Superior temporal gyrus (tissue), 1 donor: ENCODE measurements at regions not wholly inside any gene's neighbourhood (a gene's known extent, or its start where the extent isn't known, plus 50 kb on each side); places are given as distances from the start of the nearest gene placed in this dataset.
"Not testable (repeated sequence)": the region's sequence is repeated elsewhere in the genome, so short reads cannot be mapped to it uniquely, and the experiment has no call there.

Experiments used
- DNase-seq: peaks from one replicate; pipeline ENCODE4 v3.0.0-alpha.2; 2016; ENCODE audit errors: extremely low spot score

DNA sequence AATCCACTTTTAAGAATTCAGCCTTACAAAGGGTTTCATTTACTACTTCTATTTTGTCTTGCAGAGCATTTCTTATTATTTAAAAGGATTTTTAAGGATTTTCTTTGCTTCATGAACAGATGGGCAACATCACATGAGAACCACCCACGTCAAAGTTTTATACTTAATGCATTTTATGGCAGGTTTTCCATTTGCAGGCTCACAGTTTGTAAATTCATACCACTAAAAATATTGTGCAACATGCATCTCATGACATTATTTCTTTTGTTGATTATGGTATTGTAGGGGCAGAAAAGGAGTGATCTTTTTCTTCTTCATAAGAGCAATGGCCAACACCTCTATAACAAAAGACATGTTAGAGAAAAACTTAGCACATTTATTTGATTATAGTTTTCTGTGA lies 554.0 kb upstream of the SPRY2 start:
- peak; percentile 65 for DNase-seq

GRCh38 chr13:80889829-80890228 lies 548.9 kb upstream of the SPRY2 start:
- no peak for DNase-seq

GRCh38 chr13:80888390-80888789 lies 547.5 kb upstream of the SPRY2 start:
- no peak for DNase-seq

DNA sequence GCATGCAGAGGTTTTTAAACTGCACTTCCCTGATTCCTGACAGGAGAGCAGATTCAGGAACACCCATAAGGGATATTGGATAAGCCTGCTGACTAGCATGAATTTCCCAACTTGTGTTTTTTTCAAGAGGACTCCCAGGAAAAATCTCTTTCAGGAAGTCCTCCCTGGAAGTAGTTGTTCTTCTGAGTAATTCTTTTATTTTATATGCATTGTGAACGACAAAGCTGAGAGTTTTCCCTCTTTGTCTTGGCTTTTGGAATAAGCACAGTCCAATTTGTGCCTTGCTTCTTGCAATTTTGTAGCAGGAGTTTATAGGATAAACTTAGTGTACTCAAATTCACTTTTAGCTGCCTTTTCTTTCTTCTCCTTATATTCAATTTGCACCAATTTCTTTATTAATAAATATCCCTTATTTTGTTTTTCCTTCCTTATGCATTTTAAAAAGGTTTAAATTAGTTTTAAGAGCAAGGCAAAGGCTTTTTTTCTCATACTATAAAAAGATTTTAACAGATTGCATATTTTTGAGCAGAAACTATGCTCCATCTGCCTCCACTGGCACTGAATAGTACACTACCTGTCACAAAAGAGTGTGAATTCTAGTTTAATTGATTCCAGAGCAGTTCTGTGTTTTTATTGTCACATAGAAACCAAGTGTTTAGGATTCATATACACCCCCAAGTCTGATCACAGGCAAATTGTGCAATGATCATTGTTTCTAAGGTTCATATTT lies 543.3 kb upstream of the SPRY2 start:
- DNase-seq: peak; percentile 60

- no peak for DNase-seq
Measured at GRCh38 chr13:80883545-80883944, 542.6 kb upstream of the SPRY2 start.

DNA sequence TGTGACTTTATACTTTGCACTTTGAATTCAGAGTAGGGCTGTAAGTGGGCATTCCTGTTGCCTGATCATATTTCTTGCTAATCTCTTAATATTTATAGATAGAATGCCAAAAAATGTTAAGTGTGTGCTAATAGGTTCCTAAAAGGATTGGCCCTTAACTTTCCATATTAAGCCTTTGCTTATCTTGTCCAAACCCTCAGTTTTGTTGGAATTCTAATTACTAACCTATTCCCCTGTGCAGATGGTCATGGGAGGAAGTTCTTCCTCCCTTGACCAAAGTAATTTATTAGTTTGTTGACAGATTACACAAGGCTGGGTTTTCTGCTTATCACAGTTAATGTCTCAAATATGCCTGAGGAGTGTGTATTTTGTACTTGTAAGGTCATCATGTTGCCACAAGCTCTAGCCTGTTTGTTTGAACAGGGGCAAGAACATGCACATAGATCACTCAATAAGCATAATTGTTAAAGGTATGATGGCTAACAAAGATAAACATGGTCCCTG lies 541.1 kb upstream of the SPRY2 start:
- no peak for DNase-seq

DNA sequence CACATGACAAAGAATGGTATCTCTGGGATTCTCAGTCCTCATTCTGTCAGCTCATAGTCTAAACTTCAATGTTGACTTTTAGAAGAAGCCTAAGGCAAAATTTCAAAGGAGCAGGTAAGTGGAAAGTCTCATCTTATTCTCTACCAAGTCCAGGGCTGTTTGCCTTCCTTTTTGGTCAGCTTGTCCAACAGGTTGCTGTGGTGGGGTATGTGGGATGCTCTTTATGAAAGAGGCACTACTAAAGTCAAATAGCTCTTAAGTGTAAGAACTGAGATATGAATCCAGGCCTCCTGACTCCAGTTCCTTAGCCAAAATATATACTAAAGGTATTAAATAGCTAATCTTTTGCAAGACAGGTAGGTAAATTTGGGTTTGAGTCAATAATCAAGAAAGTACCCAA lies 540.6 kb upstream of the SPRY2 start:
- DNase-seq: no peak

DNA sequence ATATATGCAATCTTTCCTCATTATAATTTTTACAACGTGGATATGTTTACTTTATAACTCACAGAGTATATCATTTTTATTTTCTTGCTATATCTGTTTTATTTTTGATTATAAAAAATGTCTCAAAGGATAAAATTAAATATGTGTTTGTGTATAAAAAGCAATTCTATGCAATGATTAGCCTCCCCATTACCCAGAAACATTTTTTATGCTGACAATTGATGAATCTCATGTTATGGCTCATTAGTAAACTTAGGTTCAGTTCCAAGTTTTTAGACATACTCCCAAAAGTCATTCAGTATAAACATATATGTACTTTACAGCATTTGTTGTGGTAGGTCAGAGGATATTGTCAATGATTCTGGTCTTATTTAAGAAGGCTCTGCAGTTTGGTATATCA lies 540.1 kb upstream of the SPRY2 start:
- DNase-seq: no peak

DNA sequence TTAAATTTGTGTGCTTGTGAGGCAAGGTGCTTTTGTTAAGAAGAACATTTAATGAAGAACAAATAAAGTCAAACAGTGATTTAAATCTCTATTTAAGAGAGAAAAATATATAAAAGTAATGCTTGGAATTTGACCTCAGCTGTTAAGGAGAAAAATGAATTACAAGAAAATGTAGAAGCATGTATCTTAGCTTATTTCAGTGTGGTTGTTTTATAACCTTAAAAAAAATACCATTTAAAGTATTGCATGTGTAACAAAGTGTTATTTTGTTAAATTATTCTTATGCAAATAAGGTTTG lies 537.0 kb upstream of the SPRY2 start:
- DNase-seq: no peak

GRCh38 chr13:80877209-80877943 lies 536.5 kb upstream of the SPRY2 start:
- no peak for DNase-seq

DNA sequence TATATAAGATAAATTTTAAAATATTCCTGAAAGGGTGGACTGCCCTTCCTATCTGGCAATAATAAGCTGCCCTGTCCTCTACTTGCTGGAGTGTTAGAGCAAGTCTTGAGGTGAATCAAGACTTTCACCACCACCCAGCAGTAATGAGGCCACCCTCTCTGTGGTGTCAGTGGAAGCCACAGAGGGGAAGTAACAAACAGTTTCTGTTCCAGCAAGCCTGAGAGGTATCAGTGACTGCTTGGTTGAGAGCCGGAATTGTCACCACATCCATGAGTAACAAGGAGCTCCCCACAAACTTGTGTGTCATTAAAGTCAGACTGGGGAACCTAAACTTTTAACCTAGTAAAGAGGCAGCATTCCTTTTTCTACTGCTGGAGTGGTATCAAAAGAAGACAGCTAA lies 532.7 kb upstream of the SPRY2 start:
- DNase-seq: no peak

GRCh38 chr13:80871971-80872370 lies 531.0 kb upstream of the SPRY2 start:
- DNase-seq: not testable (repeated sequence)

- DNase-seq: no peak
Measured at GRCh38 chr13:80871481-80871880, 530.6 kb upstream of the SPRY2 start.

GRCh38 chr13:80870186-80870585 lies 529.3 kb upstream of the SPRY2 start:
- DNase-seq: no peak

DNA sequence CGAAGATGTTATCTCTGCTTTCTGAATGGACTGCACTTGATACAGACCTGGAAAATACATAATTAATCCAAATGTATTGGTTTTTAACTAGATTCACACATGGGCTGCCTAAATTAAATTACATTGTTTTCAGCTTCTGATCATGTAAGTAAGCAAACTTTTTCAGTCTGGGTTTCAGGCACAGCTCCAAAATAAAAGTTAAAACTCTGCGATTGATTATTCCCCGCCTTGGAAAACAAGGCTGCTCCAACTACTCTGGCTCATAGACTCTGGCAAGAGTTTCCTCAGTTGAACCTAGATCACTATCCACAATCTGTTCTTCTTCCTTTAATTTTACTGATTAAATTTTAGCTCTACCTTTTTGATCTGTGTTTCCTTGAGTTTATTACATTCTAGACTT lies 526.0 kb upstream of the SPRY2 start:
- DNase-seq: no peak

GRCh38 chr13:80865329-80865728 lies 524.4 kb upstream of the SPRY2 start:
- no peak for DNase-seq

- no peak for DNase-seq
Measured at GRCh38 chr13:80862456-80862855, 521.5 kb upstream of the SPRY2 start.

DNA sequence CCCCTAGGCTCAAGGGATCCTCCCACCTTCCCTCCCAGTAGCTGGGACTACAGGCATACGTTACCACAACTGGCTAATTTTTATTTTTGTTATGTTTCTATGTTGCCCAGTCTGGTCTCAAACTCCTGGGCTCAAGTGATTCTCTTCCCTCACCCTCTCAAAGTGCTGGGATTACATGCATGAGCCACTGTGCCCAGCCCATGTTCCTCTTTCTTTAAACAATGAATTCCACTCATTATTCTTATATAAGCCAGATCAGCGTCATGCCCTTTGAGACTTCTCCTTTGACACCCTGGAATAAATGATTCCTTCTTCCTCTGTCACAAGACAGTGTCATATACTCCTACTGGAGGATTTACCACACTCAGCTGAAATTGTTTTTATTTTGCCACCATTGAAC lies 519.9 kb upstream of the SPRY2 start:
- no peak for DNase-seq

- no peak for DNase-seq
Measured at GRCh38 chr13:80858131-80858530, 517.2 kb upstream of the SPRY2 start.

GRCh38 chr13:80857321-80857720 lies 516.4 kb upstream of the SPRY2 start:
- DNase-seq: no peak

DNA sequence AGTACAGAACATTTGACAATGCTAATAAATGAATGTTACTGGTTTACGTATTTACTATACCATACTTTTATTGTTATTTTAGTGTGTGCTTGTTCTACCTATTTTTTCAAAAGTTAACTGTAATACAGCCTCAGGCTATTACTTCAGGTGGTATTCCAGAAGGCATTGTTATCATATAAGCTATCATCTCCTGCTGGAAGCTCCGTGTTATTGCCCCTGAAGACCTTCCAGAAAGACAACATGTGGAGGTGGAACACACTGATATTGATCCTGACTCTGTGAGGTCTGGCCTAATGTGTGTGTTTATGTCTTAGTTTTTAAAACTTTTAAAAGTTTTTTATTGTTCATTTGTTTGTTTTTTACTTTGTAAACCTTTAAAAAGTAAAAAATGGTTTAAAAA lies 509.8 kb upstream of the SPRY2 start:
- DNase-seq: no peak

DNA sequence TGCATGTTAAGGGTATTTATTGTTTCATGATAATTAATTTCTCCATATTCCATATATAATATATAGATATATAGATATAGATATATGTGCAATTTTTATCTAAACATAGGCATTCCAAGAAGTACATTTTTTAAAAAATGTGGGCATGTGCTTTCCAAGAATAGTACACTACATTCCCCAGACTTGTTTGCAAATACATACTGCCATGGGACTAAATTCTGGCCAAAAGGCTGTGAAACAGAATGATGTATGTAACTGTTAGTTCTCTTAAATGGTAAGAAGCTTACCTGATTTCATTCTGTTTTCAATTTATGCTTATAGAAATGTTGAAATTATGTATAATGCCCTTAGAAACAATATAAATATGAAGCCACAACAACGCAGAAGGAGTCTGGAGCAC lies 503.2 kb upstream of the SPRY2 start:
- DNase-seq: no peak

DNA sequence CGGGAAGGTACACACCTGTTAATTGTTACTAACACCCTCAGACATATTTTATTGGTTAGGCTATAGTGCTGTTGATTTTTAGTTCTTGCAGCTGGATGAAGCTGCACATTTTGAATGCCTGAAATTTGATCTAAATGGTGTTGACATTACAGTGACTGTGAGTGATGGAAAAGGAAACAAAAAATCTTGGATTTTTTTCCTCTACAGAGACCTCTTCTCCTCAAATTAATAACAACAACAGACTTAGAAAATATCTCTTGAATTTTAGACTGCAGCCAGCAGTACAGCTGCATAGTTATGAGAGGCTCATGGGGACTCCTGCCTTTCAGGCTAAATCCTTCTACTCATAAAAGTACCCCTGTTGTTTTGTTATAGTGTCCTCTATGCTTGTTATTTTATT lies 500.5 kb upstream of the SPRY2 start:
- no peak for DNase-seq
